Spinal cord (tissue), 9 donors: ENCODE measurements at regions not wholly inside any gene's neighbourhood (a gene's known extent, or its start where the extent isn't known, plus 50 kb on each side); places are given as distances from the start of the nearest gene placed in this dataset.

Experiments
- DNase-seq, 6 donors: peaks; one replicate each; pipeline versions ENCODE4 v3.0.0 to v3.0.0-alpha.2; 2013 to 2015; ENCODE audit warnings: low spot score in 6 of 6, low read depth in 4 of 6
- H3K27ac ChIP-seq: one replicate; pipeline ENCODE4 v1.5.1; 2013; ENCODE audit warnings: low read depth, low read length, control low read depth
- H3K27me3 ChIP-seq: one replicate; pipeline ENCODE4 v1.6.1; 2013; ENCODE audit warnings: low read length; ENCODE audit not compliant: control insufficient read depth, insufficient read depth
- H3K36me3 ChIP-seq: one replicate; pipeline ENCODE4 v1.6.1; 2013; ENCODE audit warnings: low read length; ENCODE audit not compliant: control insufficient read depth, insufficient read depth
- H3K4me1 ChIP-seq: one replicate; pipeline ENCODE4 v1.6.1; 2013; ENCODE audit warnings: low read length; ENCODE audit not compliant: control insufficient read depth, insufficient read depth
- H3K4me3 ChIP-seq: one replicate; pipeline ENCODE4 v1.5.1; 2013; ENCODE audit warnings: low read depth, low read length, control low read depth
- H3K9me3 ChIP-seq: one replicate; pipeline ENCODE4 v1.6.1; 2013; ENCODE audit warnings: low read length; ENCODE audit not compliant: control insufficient read depth, insufficient read depth
- WGBS: methylation state at CpG from one replicate; pipeline ENCODE4 v1.1.5; 2013; ENCODE audit warnings: missing lambda C conversion rate; ENCODE audit not compliant: insufficient coverage; 5-methylcytosine and 5-hydroxymethylcytosine counted together
- donor health status: healthy.

DNA sequence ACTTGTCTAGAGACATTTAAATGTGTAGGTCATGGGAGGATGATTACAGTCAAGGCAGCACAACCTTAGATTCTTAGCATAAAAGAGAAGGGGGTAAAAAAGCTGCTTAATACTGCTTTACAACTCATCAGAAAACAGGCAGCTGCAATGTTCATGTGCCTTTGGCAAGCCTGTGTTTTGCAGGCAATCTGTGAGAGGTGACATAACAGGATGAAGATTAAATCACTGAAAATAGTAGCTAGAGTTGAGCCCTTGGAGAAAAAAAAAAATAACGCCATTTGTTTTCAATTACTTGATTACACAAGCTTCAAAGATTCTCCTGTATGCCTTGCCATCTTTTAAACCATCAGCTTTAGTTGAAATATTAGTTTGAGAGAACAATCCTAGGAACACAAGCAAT lies 847.6 kb upstream of the LCORL start:
- DNase-seq, result peak in 1 of 6 donors; percentile 17
- H3K27me3 ChIP-seq, result no peaks in the 10 kb centered on the region
- no CpG with 5 or more reads among the region's 1 CpG for WGBS

DNA sequence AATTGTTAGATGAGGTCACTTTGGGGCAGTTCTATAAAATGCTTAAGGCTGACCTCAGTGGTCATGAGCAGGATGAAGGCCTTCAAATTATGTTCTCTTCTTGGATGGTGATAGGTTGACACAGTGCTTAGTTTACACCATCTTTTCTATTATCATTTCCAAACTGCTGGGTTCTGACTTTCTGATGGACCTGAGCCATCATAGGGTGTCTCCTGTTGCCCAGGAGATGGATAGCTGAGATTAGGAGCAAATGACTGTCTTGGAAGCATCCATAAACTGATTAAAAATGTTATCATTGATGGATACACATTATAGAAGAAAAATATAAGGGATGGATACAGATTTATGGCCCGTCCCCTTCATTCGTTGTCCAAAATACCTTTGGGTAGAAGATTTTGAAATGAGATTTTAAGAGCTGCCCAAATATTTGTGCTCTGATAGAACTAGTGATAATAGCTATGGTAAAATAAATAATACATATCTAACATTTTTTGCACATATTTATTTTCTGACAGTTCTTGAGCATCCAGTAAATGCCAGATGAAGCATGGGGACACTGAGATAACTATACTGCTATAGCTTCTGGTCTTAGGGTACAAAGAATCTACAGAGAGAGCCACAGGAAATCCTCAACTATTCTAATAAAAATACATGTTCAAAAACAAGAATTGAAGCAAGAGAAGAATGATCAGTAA lies 839.4 kb upstream of the LCORL start:
- DNase-seq, result no peak
- Histone ChIP-seq H3K36me3 (no peaks in the 10 kb centered on the region), H3K4me3 (no peak overlapping the region), H3K9me3 (no peaks in the 10 kb centered on the region), H3K27ac (no peak overlapping the region), H3K27me3 (no peaks in the 10 kb centered on the region), H3K4me1 (no peaks in the 10 kb centered on the region)
- 100% methylated on average over 2 of the region's 2 CpGs for WGBS

More for the DNA sequence above, 847.6 kb upstream of the LCORL start:
- Histone ChIP-seq H3K4me1 (no peaks in the 10 kb centered on the region), H3K9me3 (peaks cover 4% of the 10 kb centered on the region), H3K36me3 (no peaks in the 10 kb centered on the region), H3K27ac (no peak overlapping the region), H3K4me3 (no peak overlapping the region)

DNA sequence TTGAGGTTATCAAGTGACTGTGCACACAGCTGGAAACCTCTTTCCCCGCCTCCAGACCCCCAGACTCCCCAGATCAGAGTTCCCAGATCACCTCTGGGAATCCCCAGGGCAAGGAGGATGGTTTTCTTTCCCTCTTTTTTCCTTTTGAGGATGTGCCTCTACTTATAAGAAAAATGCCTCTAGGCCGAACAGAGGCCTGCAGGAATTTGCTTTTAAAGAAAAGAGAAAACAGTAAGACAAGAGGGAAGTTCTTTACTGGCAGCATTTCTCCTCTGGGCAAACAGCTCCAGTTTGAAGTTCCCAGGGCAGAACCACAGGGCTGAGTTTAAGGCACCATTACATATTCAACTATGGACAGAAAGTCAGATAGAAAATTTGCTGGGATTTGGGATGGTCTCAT lies 837.9 kb upstream of the LCORL start:
- 50% methylated on average over 1 of the region's 2 CpGs for WGBS
- H3K36me3 ChIP-seq, result no peaks in the 10 kb centered on the region
- no peaks in the 10 kb centered on the region for H3K4me1 ChIP-seq
- no peaks in the 10 kb centered on the region for H3K27me3 ChIP-seq
- no peak overlapping the region for H3K4me3 ChIP-seq
- DNase-seq, result peak in 1 of 6 donors; percentile 29
- H3K27ac ChIP-seq, result no peak overlapping the region
- H3K9me3 ChIP-seq, result no peaks in the 10 kb centered on the region

DNA sequence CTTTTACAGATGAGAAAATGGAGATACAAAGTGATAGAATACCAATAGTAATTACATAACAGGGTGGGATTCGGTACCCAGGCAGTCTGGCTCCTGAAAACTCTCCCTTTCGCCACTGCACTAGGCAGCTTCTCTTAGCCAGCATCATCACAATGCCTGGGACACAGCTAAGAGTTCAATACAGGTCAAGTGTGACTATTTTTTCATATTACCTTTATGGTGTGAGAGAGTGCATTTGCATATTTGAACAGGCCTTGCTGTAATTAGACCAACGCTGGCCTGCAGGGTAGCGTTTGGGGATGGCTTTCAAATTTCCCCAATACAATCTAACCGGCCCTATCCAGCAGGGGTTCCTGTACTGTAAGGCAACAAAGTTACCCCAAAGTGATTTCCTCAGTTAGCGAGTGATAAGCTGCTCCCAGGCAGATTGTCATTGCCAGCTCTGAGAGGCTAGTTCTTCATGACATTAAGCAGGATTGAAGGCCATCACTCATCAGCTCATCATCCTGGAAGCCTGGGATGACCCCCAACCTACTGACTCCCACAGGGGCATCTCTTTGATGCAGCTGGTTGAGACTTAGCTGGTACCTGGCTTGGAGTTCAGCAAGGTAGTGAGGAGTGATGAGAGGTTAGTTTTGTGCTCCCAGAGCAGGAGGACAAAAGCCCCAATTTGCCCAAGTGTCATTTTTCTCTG lies 836.8 kb upstream of the LCORL start:
- WGBS, result 73% methylated on average over 4 of the region's 6 CpGs
- no peaks in the 10 kb centered on the region for H3K36me3 ChIP-seq
- no peaks in the 10 kb centered on the region for H3K4me1 ChIP-seq
- H3K4me3 ChIP-seq, result no peak overlapping the region
- DNase-seq, result no peak
- H3K27me3 ChIP-seq, result no peaks in the 10 kb centered on the region
- H3K27ac ChIP-seq, result no peak overlapping the region
- no peaks in the 10 kb centered on the region for H3K9me3 ChIP-seq

- H3K36me3 ChIP-seq, result no peaks in the 10 kb centered on the region
- no peaks in the 10 kb centered on the region for H3K9me3 ChIP-seq
- 100% methylated on average over 1 of the region's 2 CpGs for WGBS
- no peaks in the 10 kb centered on the region for H3K4me1 ChIP-seq
- no peaks in the 10 kb centered on the region for H3K27me3 ChIP-seq
- H3K27ac ChIP-seq, result no peak overlapping the region
- H3K4me3 ChIP-seq, result no peak overlapping the region
- DNase-seq, result no peak
Measured at GRCh38 chr4:18850867-18851266, 829.3 kb upstream of the LCORL start.

DNA sequence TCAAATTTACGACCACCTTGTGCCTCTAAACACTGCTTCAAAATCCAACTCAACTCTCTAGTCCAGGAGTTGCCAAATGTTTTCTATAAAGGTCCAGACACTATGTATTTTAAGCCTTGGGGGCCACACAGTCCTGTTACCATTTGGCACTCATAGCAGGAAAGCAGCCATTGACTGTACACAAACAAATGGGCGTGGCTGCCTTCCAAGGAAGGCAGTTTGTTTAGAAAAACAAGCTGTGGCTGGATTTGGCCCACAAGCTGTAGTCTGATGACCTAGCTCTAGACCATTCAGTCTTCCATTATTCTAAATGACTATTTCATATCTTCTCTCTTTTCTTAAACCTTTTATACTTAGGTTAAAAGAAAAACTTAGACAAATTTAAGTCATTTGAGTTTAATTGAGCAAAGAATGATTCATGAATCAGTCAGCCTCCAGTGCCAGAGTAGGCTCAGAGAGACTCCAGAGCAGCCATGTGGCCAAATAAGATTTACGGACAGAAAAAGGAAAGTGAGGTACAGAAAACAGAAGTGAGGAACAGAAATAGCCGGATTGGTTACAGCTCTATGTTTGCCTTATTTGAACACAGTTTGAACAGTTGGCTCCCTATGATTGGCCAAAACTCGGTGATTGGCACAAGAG lies 825.8 kb upstream of the LCORL start:
- 60% methylated on average over 4 of the region's 5 CpGs for WGBS
- H3K4me3 ChIP-seq, result no peak overlapping the region
- peak; percentile 31 to 84 (median 57) for DNase-seq

DNA sequence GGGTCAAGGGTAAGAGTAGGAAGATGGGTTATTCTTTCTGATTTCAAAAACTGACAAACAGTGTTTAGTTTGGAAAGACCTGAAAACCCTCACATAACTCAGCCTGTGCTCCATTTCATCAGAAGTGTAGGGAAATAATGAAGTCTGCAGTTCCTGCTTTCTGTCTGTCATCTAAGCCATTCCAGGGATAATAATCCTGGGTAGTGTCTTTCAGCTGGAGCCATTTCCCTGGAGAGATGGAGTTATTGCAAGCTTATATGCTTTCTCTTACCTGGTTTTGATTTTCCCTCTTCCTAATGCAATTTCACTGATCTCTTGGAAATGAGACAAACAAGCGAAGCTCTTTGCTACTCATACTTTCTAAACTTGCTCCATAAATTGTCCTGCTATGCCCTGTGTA lies 824.8 kb upstream of the LCORL start:
- no CpG with 5 or more reads among the region's 1 CpG for WGBS

More for the DNA sequence above, 825.8 kb upstream of the LCORL start:
- Histone ChIP-seq H3K27me3 (no peaks in the 10 kb centered on the region), H3K4me1 (no peaks in the 10 kb centered on the region), H3K9me3 (peaks cover 6% of the 10 kb centered on the region), H3K36me3 (no peaks in the 10 kb centered on the region), H3K27ac (no peak overlapping the region)

GRCh38 chr4:18844726-18845125 lies 823.2 kb upstream of the LCORL start:
- H3K4me3 ChIP-seq, result no peak overlapping the region
- WGBS, result no CpG with 5 or more reads among the region's 1 CpG
- no peak for DNase-seq
- no peak overlapping the region for H3K27ac ChIP-seq
- no peaks in the 10 kb centered on the region for H3K27me3 ChIP-seq
- no peaks in the 10 kb centered on the region for H3K4me1 ChIP-seq
- peaks cover 7% of the 10 kb centered on the region for H3K9me3 ChIP-seq
- H3K36me3 ChIP-seq, result no peaks in the 10 kb centered on the region

More for the DNA sequence above, 824.8 kb upstream of the LCORL start:
- Histone ChIP-seq H3K27ac (no peak overlapping the region), H3K9me3 (peaks cover 7% of the 10 kb centered on the region), H3K4me3 (no peak overlapping the region), H3K4me1 (no peaks in the 10 kb centered on the region), H3K27me3 (no peaks in the 10 kb centered on the region), H3K36me3 (no peaks in the 10 kb centered on the region)
- DNase-seq, result no peak

GRCh38 chr4:18842431-18842830 lies 820.9 kb upstream of the LCORL start:
- Histone ChIP-seq H3K27me3 (no peaks in the 10 kb centered on the region), H3K36me3 (no peaks in the 10 kb centered on the region), H3K4me1 (no peaks in the 10 kb centered on the region), H3K9me3 (peaks cover 7% of the 10 kb centered on the region), H3K4me3 (no peak overlapping the region), H3K27ac (no peak overlapping the region)
- WGBS, result 89% methylated on average over 5 of the region's 5 CpGs
- DNase-seq, result no peak
